ENCODE measurements at regions not wholly inside any gene's neighbourhood (a gene's known extent, or its start where the extent isn't known, plus 50 kb on each side); places are given as distances from the start of the nearest gene placed in this dataset.
"Not testable (repeated sequence)": the region's sequence is repeated elsewhere in the genome, so short reads cannot be mapped to it uniquely, and the experiment has no call there.

- Histone ChIP-seq H3K27me3 (no peaks in the 10 kb centered on the region), H3K9me3 (no peaks in the 10 kb centered on the region), H3K4me3 (no peak overlapping the region), H3K27ac (no peak overlapping the region), H3K4me1 (no peaks in the 10 kb centered on the region), H3K36me3 (no peaks in the 10 kb centered on the region)
- TF ChIP-seq CTCF (IDR thresholded peaks at IDR 0.05) (no peak), POLR2A (IDR thresholded peaks at IDR 0.05) (no peak)
- no peak for DNase-seq
Measured at GRCh38 chr17:55988861-55989260, 164.4 kb upstream of the ANKFN1 start.

- H3K27me3 ChIP-seq = no peaks in the 10 kb centered on the region
- H3K36me3 ChIP-seq = no peaks in the 10 kb centered on the region
- no peaks in the 10 kb centered on the region for H3K9me3 ChIP-seq
- H3K27ac ChIP-seq = no peak overlapping the region
- DNase-seq = no peak
- no peaks in the 10 kb centered on the region for H3K4me1 ChIP-seq
- no peak for TF ChIP-seq POLR2A (IDR thresholded peaks at IDR 0.05)
- no peak for TF ChIP-seq CTCF (IDR thresholded peaks at IDR 0.05)
- no peak overlapping the region for H3K4me3 ChIP-seq
Measured at GRCh38 chr17:55990332-55991006, 162.8 kb upstream of the ANKFN1 start.

GRCh38 chr17:55996826-55997225, 156.4 kb upstream of the ANKFN1 start:
- DNase-seq = no peak
- Histone ChIP-seq H3K27me3 (no peaks in the 10 kb centered on the region), H3K9me3 (no peaks in the 10 kb centered on the region), H3K36me3 (no peaks in the 10 kb centered on the region), H3K27ac (no peak overlapping the region), H3K4me3 (no peak overlapping the region), H3K4me1 (no peaks in the 10 kb centered on the region)
- peak in 1 of 6 experiments; percentile 6 for TF ChIP-seq CTCF (IDR thresholded peaks at IDR 0.05)
- TF ChIP-seq POLR2A (IDR thresholded peaks at IDR 0.05) = no peak

- H3K36me3 ChIP-seq = no peaks in the 10 kb centered on the region
- H3K9me3 ChIP-seq = no peaks in the 10 kb centered on the region
- H3K27ac ChIP-seq = no peak overlapping the region
- H3K4me3 ChIP-seq = no peak overlapping the region
- H3K4me1 ChIP-seq = no peaks in the 10 kb centered on the region
- DNase-seq = no peak
- no peaks in the 10 kb centered on the region for H3K27me3 ChIP-seq
- TF ChIP-seq POLR2A (IDR thresholded peaks at IDR 0.05) (no peak), CTCF (IDR thresholded peaks at IDR 0.05) (no peak)
Measured at GRCh38 chr17:56000411-56000810, 152.9 kb upstream of the ANKFN1 start.

- not testable (repeated sequence) for H3K9me3 ChIP-seq, H3K36me3 ChIP-seq, H3K27me3 ChIP-seq, H3K4me3 ChIP-seq, H3K4me1 ChIP-seq, DNase-seq, H3K27ac ChIP-seq
Measured at GRCh38 chr17:56002656-56003055, 150.6 kb upstream of the ANKFN1 start.

GRCh38 chr17:56009795-56010651, 143.3 kb upstream of the ANKFN1 start:
- no peak overlapping the region for H3K4me3 ChIP-seq
- no peaks in the 10 kb centered on the region for H3K27me3 ChIP-seq
- H3K36me3 ChIP-seq = no peaks in the 10 kb centered on the region
- TF ChIP-seq POLR2A (IDR thresholded peaks at IDR 0.05) (no peak), CTCF (IDR thresholded peaks at IDR 0.05) (no peak)
- no peaks in the 10 kb centered on the region for H3K4me1 ChIP-seq
- no peak for DNase-seq
- H3K9me3 ChIP-seq = no peaks in the 10 kb centered on the region
- H3K27ac ChIP-seq = no peak overlapping the region

Measured in Peyer's patch (tissue), 4 donors.